ENCODE measurements at regions not wholly inside any gene's neighbourhood (a gene's known extent, or its start where the extent isn't known, plus 50 kb on each side); places are given as distances from the start of the nearest gene placed in this dataset.

DNA sequence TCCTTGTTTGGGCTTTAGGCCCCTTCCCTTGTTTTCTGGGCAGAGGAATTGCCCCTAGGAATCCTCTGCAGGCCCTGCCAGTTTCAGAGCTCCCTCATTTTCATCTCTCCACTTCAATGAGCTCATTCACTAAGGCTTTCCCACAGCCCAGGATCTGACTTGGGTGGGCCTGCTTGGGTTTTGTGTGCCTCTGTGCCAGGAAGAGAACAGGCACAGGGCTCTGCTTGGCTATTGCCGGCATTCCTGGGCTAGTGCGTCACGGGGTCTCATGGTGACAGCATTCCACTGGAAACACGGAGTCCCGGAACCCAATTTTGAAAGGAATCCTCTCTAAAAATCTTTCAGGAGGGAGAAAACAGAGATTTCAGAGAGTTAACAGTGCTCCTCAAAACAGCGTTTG, 150.5 kb downstream of the VCX3A start:
- no peak for DNase-seq (ENCODE audit: low read depth)
- TF ChIP-seq, protein P1, sequence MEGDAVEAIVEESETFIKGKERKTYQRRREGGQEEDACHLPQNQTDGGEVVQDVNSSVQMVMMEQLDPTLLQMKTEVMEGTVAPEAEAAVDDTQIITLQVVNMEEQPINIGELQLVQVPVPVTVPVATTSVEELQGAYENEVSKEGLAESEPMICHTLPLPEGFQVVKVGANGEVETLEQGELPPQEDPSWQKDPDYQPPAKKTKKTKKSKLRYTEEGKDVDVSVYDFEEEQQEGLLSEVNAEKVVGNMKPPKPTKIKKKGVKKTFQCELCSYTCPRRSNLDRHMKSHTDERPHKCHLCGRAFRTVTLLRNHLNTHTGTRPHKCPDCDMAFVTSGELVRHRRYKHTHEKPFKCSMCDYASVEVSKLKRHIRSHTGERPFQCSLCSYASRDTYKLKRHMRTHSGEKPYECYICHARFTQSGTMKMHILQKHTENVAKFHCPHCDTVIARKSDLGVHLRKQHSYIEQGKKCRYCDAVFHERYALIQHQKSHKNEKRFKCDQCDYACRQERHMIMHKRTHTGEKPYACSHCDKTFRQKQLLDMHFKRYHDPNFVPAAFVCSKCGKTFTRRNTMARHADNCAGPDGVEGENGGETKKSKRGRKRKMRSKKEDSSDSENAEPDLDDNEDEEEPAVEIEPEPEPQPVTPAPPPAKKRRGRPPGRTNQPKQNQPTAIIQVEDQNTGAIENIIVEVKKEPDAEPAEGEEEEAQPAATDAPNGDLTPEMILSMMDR (conservative IDR thresholded peaks at IDR 0.05; ENCODE audit: low read depth, low read length), result no peak
- no peak overlapping the region for H3K4me3 ChIP-seq (ENCODE audit: low read depth, low read length)

DNA sequence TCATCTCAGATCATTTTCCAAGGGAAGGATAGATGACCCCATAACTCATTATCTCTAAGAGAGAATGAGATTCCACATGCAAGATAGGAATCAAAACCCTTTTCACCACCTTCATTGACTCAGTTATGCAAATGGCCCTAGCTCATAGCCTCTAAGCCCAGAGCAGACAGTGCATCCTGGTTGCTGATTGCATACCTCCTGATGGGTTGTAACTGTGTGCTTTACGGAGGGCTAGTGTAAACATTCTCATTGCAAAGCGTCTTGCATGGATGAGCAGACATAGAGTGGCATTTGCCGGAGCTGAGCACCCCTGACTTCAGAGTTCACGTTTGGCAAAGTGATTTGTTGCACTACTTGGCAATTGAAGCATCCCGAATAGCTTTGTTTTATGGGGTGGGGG, 151.0 kb downstream of the VCX3A start:
- TF ChIP-seq, protein P1 (conservative IDR thresholded peaks at IDR 0.05; ENCODE audit: low read depth, low read length), result no peak
- H3K4me3 ChIP-seq (ENCODE audit: low read depth, low read length), result no peak overlapping the region
- DNase-seq (ENCODE audit: low read depth), result no peak

DNA sequence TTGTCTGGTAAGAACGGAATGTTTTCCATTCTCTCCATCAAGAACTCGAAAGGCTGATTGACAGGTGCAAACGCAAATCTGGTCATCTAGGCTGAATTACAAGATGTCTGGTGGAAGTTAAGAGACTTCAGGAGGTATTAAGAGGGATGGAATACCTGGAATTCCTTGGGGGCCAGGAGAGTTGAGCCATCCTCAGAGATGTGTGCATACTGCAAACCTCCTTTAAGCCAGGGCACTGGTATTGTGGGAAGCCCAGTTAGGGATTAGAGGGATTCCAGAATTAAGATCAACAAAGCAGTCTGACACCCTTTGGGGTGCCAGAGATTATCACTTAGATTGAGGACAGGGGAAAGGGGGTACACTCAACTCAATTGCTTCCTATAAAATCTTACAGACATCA, 151.4 kb downstream of the VCX3A start:
- TF ChIP-seq, protein P1 (conservative IDR thresholded peaks at IDR 0.05; ENCODE audit: low read depth, low read length), result no peak
- DNase-seq (ENCODE audit: low read depth), result no peak
- no peak overlapping the region for H3K4me3 ChIP-seq (ENCODE audit: low read depth, low read length)

DNA sequence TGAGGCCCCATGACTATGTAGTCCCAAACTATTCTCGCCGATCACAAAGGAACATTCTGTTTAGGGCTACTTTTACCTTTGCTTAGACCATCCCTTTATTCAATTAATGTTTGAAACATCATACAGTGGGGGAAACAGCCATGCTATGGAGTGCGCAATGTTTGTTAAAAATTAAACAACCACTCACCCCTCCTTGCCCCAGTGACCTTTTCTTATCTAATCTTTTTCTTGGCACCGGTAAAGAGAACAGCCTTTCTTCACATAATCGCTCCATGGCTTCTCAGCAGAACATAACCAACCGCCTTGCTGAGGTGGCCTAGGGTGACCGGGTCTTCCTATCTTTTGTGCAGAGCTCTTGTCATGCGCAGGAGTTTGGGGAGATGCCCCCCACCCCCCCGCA, 152.6 kb downstream of the VCX3A start:
- TF ChIP-seq, protein P1 (conservative IDR thresholded peaks at IDR 0.05; ENCODE audit: low read depth, low read length), result no peak
- no peak for DNase-seq (ENCODE audit: low read depth)

DNA sequence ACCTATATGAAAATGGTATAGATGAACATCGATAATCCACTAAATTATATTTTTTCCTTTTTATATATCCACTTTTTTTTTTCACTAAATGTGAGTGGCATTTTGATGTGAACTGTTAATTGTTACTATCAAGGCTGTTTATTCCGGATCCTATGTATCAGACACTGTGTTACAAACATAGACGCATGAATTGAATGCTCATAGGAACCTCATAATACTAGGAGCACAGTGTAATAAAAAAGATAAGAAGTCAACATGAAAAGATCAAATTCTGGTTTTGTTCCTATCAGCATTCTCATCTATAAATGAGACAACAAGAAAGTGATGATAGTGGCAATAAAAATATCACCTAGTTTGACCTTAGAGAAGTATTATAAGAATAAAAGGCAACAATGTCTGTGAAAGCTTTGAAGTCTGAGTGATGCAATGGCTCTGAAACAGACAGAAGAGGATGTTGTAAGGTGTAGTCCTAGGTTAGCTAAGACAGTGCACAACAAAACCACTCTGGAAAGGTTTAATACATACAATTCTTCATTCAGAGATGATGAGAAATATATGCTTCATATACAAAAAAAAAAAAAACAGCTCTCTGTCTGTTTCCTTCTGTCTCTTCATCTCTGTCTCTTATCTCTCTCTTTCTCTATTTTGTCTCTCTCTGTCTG, 148.6 kb upstream of the NLGN4X start:
- TF ChIP-seq, protein P1 (conservative IDR thresholded peaks at IDR 0.05; ENCODE audit: low read depth, low read length), result no peak

More for the DNA sequence above, 152.6 kb downstream of the VCX3A start:
- no peak overlapping the region for H3K4me3 ChIP-seq (ENCODE audit: low read depth, low read length)

DNA sequence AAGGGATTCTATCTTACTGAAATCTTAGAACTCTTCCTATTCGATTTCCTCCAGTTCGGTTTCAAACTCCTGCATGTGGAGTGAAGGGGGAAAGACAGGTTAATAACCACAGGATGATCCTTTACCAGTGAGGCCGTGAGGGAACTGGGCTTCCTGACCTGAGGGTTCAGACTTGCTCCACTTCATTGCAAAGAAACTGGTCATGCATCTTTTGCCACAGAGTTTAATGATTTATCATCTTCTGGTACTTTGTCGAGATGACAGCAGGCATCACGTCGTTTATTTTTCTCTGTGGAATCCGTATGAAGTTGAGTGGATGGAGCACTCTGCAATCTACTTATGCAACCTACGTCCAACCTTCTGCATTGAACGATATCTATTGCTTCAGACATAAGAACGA, 145.9 kb upstream of the NLGN4X start:
- DNase-seq (ENCODE audit: low read depth), result peak; percentile 3
- TF ChIP-seq, protein P1 (conservative IDR thresholded peaks at IDR 0.05; ENCODE audit: low read depth, low read length), result no peak
- H3K4me3 ChIP-seq (ENCODE audit: low read depth, low read length), result no peak overlapping the region

More for the DNA sequence above, 148.6 kb upstream of the NLGN4X start:
- no peak for DNase-seq (ENCODE audit: low read depth)
- no peak overlapping the region for H3K4me3 ChIP-seq (ENCODE audit: low read depth, low read length)

DNA sequence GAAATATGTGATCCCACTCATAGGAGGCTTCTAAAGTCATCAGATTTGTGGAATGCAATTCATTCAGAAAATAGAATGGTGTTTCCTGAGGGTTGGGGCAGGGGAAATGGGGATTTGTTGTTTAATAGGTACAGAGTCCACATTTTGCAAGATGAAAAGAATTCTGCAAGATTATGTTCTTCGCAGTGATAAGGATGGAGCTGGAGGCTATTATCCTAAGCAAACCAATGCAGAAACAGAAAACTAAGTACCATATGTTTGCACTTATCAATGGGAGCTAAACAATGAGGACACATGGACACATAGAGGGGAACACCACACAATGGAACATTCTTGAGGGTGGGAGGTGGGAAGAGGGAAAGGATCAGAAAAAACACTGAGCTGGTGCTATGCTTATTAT, 144.3 kb upstream of the NLGN4X start:
- TF ChIP-seq, protein P1 (conservative IDR thresholded peaks at IDR 0.05; ENCODE audit: low read depth, low read length), result no peak
- DNase-seq (ENCODE audit: low read depth), result no peak

More for the DNA sequence above, 144.3 kb upstream of the NLGN4X start:
- H3K4me3 ChIP-seq (ENCODE audit: low read depth, low read length), result no peak overlapping the region

Data from epithelial cell of proximal tubule (primary cell).